ENCODE measurements at regions not wholly inside any gene's neighbourhood (a gene's known extent, or its start where the extent isn't known, plus 50 kb on each side); places are given as distances from the start of the nearest gene placed in this dataset.

DNA sequence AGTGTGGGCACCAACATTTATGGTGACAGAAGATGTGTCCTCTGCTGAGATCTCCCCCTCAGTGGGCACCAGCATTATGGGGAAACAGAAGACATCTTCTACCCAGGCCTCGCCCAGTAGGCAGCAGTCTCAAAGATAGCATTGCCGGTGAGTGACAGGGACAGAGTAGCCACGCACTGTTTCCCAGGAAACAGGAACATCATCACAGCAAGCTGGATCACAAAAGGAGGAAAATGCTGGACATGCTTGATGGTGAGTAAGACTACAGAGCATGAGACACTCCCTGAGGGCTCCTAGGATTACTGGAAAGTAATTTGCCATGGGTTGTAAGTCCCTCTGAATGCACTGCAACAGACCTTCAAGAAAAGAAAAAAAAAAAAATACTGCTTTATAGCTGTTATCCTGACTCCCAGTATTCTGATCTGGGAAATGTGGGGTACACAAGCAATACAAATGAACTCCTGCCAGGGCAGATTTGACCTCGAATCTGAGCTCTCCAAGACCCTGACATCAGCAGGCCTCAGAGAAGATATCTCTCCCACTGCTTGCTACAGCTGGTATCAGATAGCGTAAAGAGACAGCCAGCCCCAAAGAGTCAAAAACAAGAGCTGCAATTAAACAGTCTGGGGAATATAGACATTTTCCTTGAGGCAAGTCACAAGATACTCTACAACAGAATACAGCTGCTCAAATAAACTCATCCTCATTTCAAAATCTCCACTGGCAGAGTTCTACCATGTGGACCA is 180.4 kb downstream of the RBM26 start:
- H3K36me3 ChIP-seq = no peaks in the 10 kb centered on the region
- no peaks in the 10 kb centered on the region for H3K4me1 ChIP-seq
- no peaks in the 10 kb centered on the region for H3K9me3 ChIP-seq
- intact Hi-C loops (cut with DNase I) = no loop called here
- H3K27me3 ChIP-seq = no peaks in the 10 kb centered on the region
- TF ChIP-seq, protein P1, sequence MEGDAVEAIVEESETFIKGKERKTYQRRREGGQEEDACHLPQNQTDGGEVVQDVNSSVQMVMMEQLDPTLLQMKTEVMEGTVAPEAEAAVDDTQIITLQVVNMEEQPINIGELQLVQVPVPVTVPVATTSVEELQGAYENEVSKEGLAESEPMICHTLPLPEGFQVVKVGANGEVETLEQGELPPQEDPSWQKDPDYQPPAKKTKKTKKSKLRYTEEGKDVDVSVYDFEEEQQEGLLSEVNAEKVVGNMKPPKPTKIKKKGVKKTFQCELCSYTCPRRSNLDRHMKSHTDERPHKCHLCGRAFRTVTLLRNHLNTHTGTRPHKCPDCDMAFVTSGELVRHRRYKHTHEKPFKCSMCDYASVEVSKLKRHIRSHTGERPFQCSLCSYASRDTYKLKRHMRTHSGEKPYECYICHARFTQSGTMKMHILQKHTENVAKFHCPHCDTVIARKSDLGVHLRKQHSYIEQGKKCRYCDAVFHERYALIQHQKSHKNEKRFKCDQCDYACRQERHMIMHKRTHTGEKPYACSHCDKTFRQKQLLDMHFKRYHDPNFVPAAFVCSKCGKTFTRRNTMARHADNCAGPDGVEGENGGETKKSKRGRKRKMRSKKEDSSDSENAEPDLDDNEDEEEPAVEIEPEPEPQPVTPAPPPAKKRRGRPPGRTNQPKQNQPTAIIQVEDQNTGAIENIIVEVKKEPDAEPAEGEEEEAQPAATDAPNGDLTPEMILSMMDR (IDR thresholded peaks at IDR 0.05) = no peak
- no peak overlapping the region for H3K27ac ChIP-seq
- no peak overlapping the region for H3K4me3 ChIP-seq
- no peak for ATAC-seq
- DNase-seq = no peak

DNA sequence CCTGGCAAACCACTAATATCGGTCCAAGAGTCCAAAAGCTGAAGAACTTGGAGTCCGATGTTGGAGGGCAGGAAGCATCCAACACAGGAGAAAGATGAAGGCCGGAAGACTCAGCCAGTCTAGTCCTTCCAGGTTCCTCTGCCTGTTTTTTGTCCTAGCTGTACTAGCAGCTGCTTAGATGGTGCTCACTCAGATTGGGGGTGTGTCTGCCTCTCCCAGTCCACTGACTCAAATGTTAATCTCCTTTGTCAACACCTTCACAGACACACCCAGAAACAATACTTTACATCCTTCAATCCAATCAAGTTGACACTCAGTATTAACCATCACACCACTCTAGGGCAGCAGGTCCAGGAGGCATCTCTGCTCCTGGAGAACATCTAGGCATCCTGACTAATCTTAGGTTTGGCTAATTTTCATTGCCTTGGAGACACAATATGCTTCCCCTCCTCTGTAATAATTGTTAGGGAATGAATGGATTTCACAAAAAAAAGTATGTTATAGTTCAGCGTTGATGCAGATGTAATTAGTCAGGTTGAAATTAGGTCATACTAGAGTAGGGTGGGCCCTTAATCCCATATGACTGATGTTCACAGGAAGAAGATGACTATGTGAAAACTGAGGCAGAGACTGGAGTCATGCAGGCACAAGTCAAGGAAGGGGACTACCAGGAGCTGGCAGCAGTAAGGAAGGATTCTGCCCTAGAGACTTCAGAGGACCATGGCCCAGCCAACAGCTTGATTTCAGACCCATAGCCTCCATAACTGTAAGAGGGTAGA is 183.4 kb downstream of the RBM26 start:
- DNase-seq (no peak), ATAC-seq (no peak)
- no peaks in the 10 kb centered on the region for H3K27me3 ChIP-seq
- H3K9me3 ChIP-seq = no peaks in the 10 kb centered on the region
- intact Hi-C loops (cut with DNase I) = no loop called here
- H3K36me3 ChIP-seq = no peaks in the 10 kb centered on the region
- no peak overlapping the region for H3K4me3 ChIP-seq
- H3K27ac ChIP-seq = no peak overlapping the region
- TF ChIP-seq, protein P1 (IDR thresholded peaks at IDR 0.05) = no peak
- no peaks in the 10 kb centered on the region for H3K4me1 ChIP-seq

DNA sequence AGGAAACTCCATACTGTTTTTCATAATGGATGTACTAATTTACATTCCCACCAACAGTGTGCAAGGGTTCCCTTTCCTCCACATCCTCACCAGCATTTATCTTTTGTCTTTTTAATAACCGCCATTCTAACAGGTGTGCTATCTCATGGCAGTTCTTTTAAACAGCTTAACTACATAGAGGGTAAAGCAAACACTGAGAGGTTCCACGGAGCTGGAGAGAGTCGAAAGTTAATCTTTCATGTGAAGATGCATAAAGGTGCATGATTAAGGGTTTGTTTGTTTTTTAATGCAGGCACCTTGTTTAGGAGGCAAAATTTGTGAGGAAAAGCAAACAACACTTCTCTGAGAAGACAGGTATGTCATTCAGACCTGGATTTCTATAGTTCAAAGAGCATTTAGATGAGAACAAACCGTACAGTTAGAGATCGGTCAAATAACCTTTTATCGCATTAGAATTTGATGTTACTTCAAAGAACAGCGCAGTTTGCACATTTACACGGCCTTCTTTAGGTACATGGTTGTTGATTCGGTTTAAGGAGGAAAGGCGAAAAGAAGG is 193.9 kb downstream of the RBM26 start:
- intact Hi-C loops (cut with DNase I) = no loop called here
- ATAC-seq = no peak
- TF ChIP-seq, protein P1 (IDR thresholded peaks at IDR 0.05) = no peak
- Histone ChIP-seq H3K27ac (no peak overlapping the region), H3K27me3 (no peaks in the 10 kb centered on the region), H3K4me1 (no peaks in the 10 kb centered on the region), H3K36me3 (no peaks in the 10 kb centered on the region), H3K4me3 (no peak overlapping the region), H3K9me3 (no peaks in the 10 kb centered on the region)
- no peak for DNase-seq

DNA sequence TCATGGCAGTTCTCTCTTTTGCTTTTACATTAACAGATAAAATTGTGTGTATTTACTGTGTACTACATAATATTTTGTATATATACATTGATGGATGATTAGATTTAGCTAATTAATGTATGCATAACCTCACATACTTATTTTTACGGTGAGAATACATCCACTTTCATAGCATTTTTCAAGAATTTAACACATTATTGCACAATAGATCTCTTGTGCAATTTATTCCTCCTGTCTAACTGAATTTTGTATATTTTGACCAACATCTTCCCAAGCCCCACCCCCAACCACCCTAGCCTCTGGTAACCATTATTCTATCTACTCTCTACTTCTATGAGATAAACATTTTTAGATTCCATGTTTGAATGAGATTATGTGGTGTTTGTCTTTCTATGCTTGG is 194.7 kb downstream of the RBM26 start:
- H3K27me3 ChIP-seq = no peaks in the 10 kb centered on the region
- no peaks in the 10 kb centered on the region for H3K4me1 ChIP-seq
- H3K36me3 ChIP-seq = no peaks in the 10 kb centered on the region
- ATAC-seq (no peak), DNase-seq (no peak)
- no peaks in the 10 kb centered on the region for H3K9me3 ChIP-seq
- TF ChIP-seq, protein P1 (IDR thresholded peaks at IDR 0.05) = no peak
- no peak overlapping the region for H3K4me3 ChIP-seq
- no peak overlapping the region for H3K27ac ChIP-seq
- intact Hi-C loops (cut with DNase I) = no loop called here

DNA sequence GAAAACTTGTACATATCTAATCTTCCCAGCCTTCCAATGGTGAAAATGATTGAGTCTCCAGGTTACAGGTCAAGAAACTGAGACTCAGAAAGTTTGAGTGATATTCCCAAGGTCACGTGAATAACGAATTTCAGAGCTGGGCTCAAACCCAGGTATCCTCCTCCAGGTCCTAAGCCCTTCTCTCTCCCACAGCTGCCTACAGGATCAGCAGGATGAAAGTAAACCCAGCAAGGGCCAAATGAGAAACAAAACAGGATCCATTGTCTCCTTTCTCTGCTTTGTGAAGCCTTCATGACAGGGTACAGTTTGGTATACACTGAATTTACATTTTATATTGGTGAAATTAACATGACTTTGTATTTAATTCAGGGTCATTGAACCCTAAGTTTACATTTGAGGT is 208.1 kb downstream of the RBM26 start:
- H3K4me1 ChIP-seq = no peaks in the 10 kb centered on the region
- H3K27me3 ChIP-seq = no peaks in the 10 kb centered on the region
- no peak for ATAC-seq
- TF ChIP-seq, protein P1 (IDR thresholded peaks at IDR 0.05) = no peak
- H3K36me3 ChIP-seq = no peaks in the 10 kb centered on the region
- no peaks in the 10 kb centered on the region for H3K9me3 ChIP-seq
- no peak overlapping the region for H3K4me3 ChIP-seq
- H3K27ac ChIP-seq = no peak overlapping the region
- intact Hi-C loops (cut with DNase I) = no loop called here
- no peak for DNase-seq

Measured in upper lobe of right lung (tissue), 1 donor.